Liver (tissue), 7 donors: ENCODE measurements at regions not wholly inside any gene's neighbourhood (a gene's known extent, or its start where the extent isn't known, plus 50 kb on each side); places are given as distances from the start of the nearest gene placed in this dataset.

Experiments
- DNase-seq: peaks from one replicate; pipeline ENCODE4 v3.0.0-alpha.2; 2017; ENCODE audit warnings: low spot score
- H3K27ac ChIP-seq, 2 donors: one replicate each; pipeline ENCODE4 v1.7.0; 2013; ENCODE audit warnings: inconsistent platforms in 2 of 2, low read length in 2 of 2, control low read depth in 1 of 2, low read depth in 1 of 2, mild to moderate bottlenecking in 1 of 2
- H3K27me3 ChIP-seq, 4 donors: one replicate each; pipeline versions ENCODE4 v1.6.1 to v1.7.0; 2013; ENCODE audit warnings: low read length in 3 of 4, inconsistent platforms in 1 of 4, mild to moderate bottlenecking in 1 of 4, moderate library complexity in 1 of 4; ENCODE audit not compliant: control insufficient read depth in 4 of 4, insufficient read depth in 4 of 4
- H3K36me3 ChIP-seq, 4 donors: one replicate each; pipeline versions ENCODE4 v1.6.1 to v1.7.0; 2013; ENCODE audit warnings: low read length in 3 of 4, mild to moderate bottlenecking in 3 of 4, low read depth in 1 of 4, moderate library complexity in 1 of 4; ENCODE audit not compliant: control insufficient read depth in 4 of 4, insufficient read depth in 3 of 4
- H3K4me1 ChIP-seq, 4 donors: one replicate each; pipeline versions ENCODE4 v1.6.1 to v1.7.0; 2013; ENCODE audit warnings: low read length in 3 of 4, mild to moderate bottlenecking in 3 of 4, moderate library complexity in 1 of 4; ENCODE audit not compliant: control insufficient read depth in 4 of 4, insufficient read depth in 4 of 4
- H3K4me3 ChIP-seq, 3 donors: one replicate each; pipeline versions ENCODE4 v1.6.1 to v1.7.0; 2013; ENCODE audit warnings: low read length in 3 of 3, control low read depth in 1 of 3, low read depth in 1 of 3, mild to moderate bottlenecking in 1 of 3
- H3K9ac ChIP-seq, 2 donors: one replicate each; pipeline ENCODE4 v1.7.0; 2013; ENCODE audit warnings: low read length in 2 of 2, mild to moderate bottlenecking in 2 of 2, moderate library complexity in 2 of 2, control low read depth in 1 of 2, low read depth in 1 of 2
- H3K9me3 ChIP-seq, 4 donors: one replicate each; pipeline versions ENCODE4 v1.6.1 to v1.7.0; 2013; ENCODE audit warnings: low read length in 3 of 4; ENCODE audit not compliant: control insufficient read depth in 4 of 4
- ATF3 ChIP-seq: IDR thresholded peaks from 2 replicates; pipeline ENCODE4 v1.6.1; 2016; ENCODE audit warnings: antibody characterized with exemption
- EGR1 ChIP-seq, 2 donors: IDR thresholded peaks; 2 replicates each; pipeline ENCODE4 v1.6.1; 2016 to 2018; ENCODE audit warnings: antibody characterized with exemption in 2 of 2, low read depth in 2 of 2
- FOXA1 ChIP-seq: IDR thresholded peaks from 2 replicates; pipeline ENCODE4 v1.6.1; 2016; ENCODE audit warnings: antibody characterized with exemption
- FOXA2 ChIP-seq: IDR thresholded peaks from 2 replicates; pipeline ENCODE4 v1.6.1; 2016; ENCODE audit warnings: antibody characterized with exemption
- HNF4A ChIP-seq, 2 donors: conservative IDR thresholded peaks; 2 replicates each; pipeline ENCODE4 v1.6.1; 2016; ENCODE audit warnings: antibody characterized with exemption in 2 of 2, mild to moderate bottlenecking in 2 of 2
- HNF4G ChIP-seq: IDR thresholded peaks from 2 replicates; pipeline ENCODE4 v1.6.1; 2016; ENCODE audit warnings: antibody characterized with exemption
- MAX ChIP-seq: IDR thresholded peaks from 2 replicates; pipeline ENCODE4 v1.6.1; 2016; ENCODE audit warnings: antibody characterized with exemption
- NR2F2 ChIP-seq: IDR thresholded peaks from 2 replicates; pipeline ENCODE4 v1.6.1; 2016; ENCODE audit warnings: antibody characterized with exemption
- REST ChIP-seq: IDR thresholded peaks from 2 replicates; pipeline ENCODE4 v1.6.1; 2016; ENCODE audit warnings: antibody characterized with exemption, mild to moderate bottlenecking
- RXRA ChIP-seq, 2 donors: IDR thresholded peaks; 2 replicates each; pipeline ENCODE4 v1.6.1; 2017 to 2018; ENCODE audit warnings: antibody characterized with exemption in 2 of 2, mild to moderate bottlenecking in 1 of 2
- SP1 ChIP-seq: IDR thresholded peaks from 2 replicates; pipeline ENCODE4 v1.6.1; 2018; ENCODE audit warnings: antibody characterized with exemption, mild to moderate bottlenecking
- YY1 ChIP-seq: IDR thresholded peaks from 2 replicates; pipeline ENCODE4 v1.6.1; 2016; ENCODE audit warnings: antibody characterized with exemption, mild to moderate bottlenecking
- ZBTB33 ChIP-seq: IDR thresholded peaks from 2 replicates; pipeline ENCODE4 v1.6.1; 2016; ENCODE audit warnings: antibody characterized with exemption
- WGBS: extraction: QIAGEN DNeasy Blood & Tissue Kit; methylation state at CpG from one replicate; pipeline ENCODE4 v1.1.7; 2013; 5-methylcytosine and 5-hydroxymethylcytosine counted together
- donor health status: healthy.
- donor health status: healthy.
- donor health status: healthy.
- donor health status: healthy.

- 43% methylated on average over 5 of the region's 5 CpGs for WGBS
- H3K4me3 ChIP-seq: no peak overlapping the region
- TF ChIP-seq ZBTB33 (no peak), RXRA (IDR thresholded peaks at IDR 0.05) (peak in 1 of 2 donors; percentile 4)
Observed at GRCh38 chr18:7512348-7512747, 54.8 kb upstream of the PTPRM start.

GRCh38 chr18:7512990-7513389 lies 54.1 kb upstream of the PTPRM start:
- DNase-seq: no peak
- TF ChIP-seq YY1 (no peak), ZBTB33 (no peak), ATF3 (no peak), FOXA1 (no peak), NR2F2 (no peak), HNF4G (no peak), RXRA (IDR thresholded peaks at IDR 0.05) (no peak), FOXA2 (no peak), REST (no peak), HNF4A (conservative IDR thresholded peaks at IDR 0.05) (no peak), SP1 (no peak), MAX (no peak), EGR1 (IDR thresholded peaks at IDR 0.05; ENCODE audit: low read depth in 2 of 2) (no peak)
- H3K27ac ChIP-seq: no peak overlapping the region
- H3K4me1 ChIP-seq: peaks cover 0 to 4% (median 1%) of the 10 kb centered on the region in 4 donors
- H3K36me3 ChIP-seq: no peaks in the 10 kb centered on the region
- H3K9ac ChIP-seq: no peak overlapping the region
- WGBS: 70% methylated on average over 3 of the region's 3 CpGs
- no peaks in the 10 kb centered on the region for H3K9me3 ChIP-seq
- no peak overlapping the region for H3K4me3 ChIP-seq
- peaks cover 0 to 2% (median 0%) of the 10 kb centered on the region in 4 donors for H3K27me3 ChIP-seq

More at GRCh38 chr18:7512348-7512747, 54.8 kb upstream of the PTPRM start:
- H3K9ac ChIP-seq: no peak overlapping the region
- no peaks in the 10 kb centered on the region for H3K9me3 ChIP-seq
- no peak overlapping the region for H3K27ac ChIP-seq
- H3K27me3 ChIP-seq: no peaks in the 10 kb centered on the region
- H3K36me3 ChIP-seq: no peaks in the 10 kb centered on the region
- H3K4me1 ChIP-seq: peaks cover 0 to 4% (median 1%) of the 10 kb centered on the region in 4 donors
- no peak for DNase-seq
